ENCODE measurements at regions not wholly inside any gene's neighbourhood (a gene's known extent, or its start where the extent isn't known, plus 50 kb on each side); places are given as distances from the start of the nearest gene placed in this dataset.
A peak's percentile ranks its signal among the peaks of the same experiment; 100 is the strongest.

GRCh38 chr4:170741856-170742255 is 652.1 kb upstream of the AADAT start:
- no peaks in the 10 kb centered on the region for H3K36me3 Mint-ChIP-seq (ENCODE audit: low read depth)
- no peak overlapping the region for H2AFZ ChIP-seq
- peak overlapping the region; percentile 73; the same call in 1 of the 2 replicates for H3K27ac Mint-ChIP-seq
- no peaks in the 10 kb centered on the region for H3K27me3 ChIP-seq (ENCODE audit: insufficient read depth)
- DNase-seq (ENCODE audit: low spot score) (no peak), ATAC-seq (no peak)
- H3K4me2 ChIP-seq: peak overlapping the region; percentile 23; the same call in 1 of the 2 replicates
- 0 out of 2 replicates have a peak, but pooled peaks cover 4% of the 10 kb centered on the region for H3K9me2 ChIP-seq (ENCODE audit: insufficient read depth)
- TF ChIP-seq NANOG (IDR thresholded peaks at IDR 0.05; ENCODE audit: borderline replicate concordance) (no peak), STAT1 (IDR thresholded peaks at IDR 0.05; ENCODE audit: unreplicated experiment) (no peak), ZNF114 (CRISPR knock-in tag; IDR thresholded peaks at IDR 0.05) (no peak), ETS1 (IDR thresholded peaks at IDR 0.05) (no peak), EZH2 (IDR thresholded peaks at IDR 0.05; ENCODE audit: low read depth, unreplicated experiment) (no peak), REST (IDR thresholded peaks at IDR 0.05; ENCODE audit: unreplicated experiment) (no peak), JUNB (IDR thresholded peaks at IDR 0.05; ENCODE audit: unreplicated experiment) (no peak), ZNF462 (CRISPR knock-in tag; IDR thresholded peaks at IDR 0.05) (no peak), EZH2phosphoT487 (IDR thresholded peaks at IDR 0.05; ENCODE audit: unreplicated experiment) (no peak), CREB1 (CRISPR knock-in tag; IDR thresholded peaks at IDR 0.05; ENCODE audit: low read depth) (no peak), ZNF331 (CRISPR knock-in tag; IDR thresholded peaks at IDR 0.05; ENCODE audit: low read depth) (no peak), POLR2AphosphoS5 (IDR thresholded peaks at IDR 0.05; ENCODE audit: low read depth) (no peak), CTCF (conservative IDR thresholded peaks at IDR 0.05; ENCODE audit: low read depth in 2 of 2) (no peak)
- H3K27ac ChIP-seq (ENCODE audit: low read depth): no peak overlapping the region
- H3K4me3 Mint-ChIP-seq: no peak overlapping the region
- no peaks in the 10 kb centered on the region for H3K36me3 ChIP-seq (ENCODE audit: insufficient read depth)
- no peaks in the 10 kb centered on the region for H3F3A ChIP-seq (replicated peaks; ENCODE audit: low read depth)
- peaks cover 18% of the 10 kb centered on the region for H3K4me1 ChIP-seq (ENCODE audit: insufficient read depth)
- no peaks in the 10 kb centered on the region for H3K27me3 Mint-ChIP-seq (ENCODE audit: insufficient read depth, low read depth, poor library complexity)
- no peaks in the 10 kb centered on the region for H3K9me3 Mint-ChIP-seq
- H3K79me2 ChIP-seq (replicated peaks; ENCODE audit: insufficient read depth): no peaks in the 10 kb centered on the region
- no peaks in the 10 kb centered on the region for H4K20me1 ChIP-seq (replicated peaks; ENCODE audit: insufficient read depth)
- H3K4me1 Mint-ChIP-seq: peaks cover 20% of the 10 kb centered on the region
- no peak overlapping the region for H3K4me3 ChIP-seq

Measured in GM23338 (cell line).